ENCODE measurements at regions not wholly inside any gene's neighbourhood (a gene's known extent, or its start where the extent isn't known, plus 50 kb on each side); places are given as distances from the start of the nearest gene placed in this dataset.
"Not testable (repeated sequence)": the region's sequence is repeated elsewhere in the genome, so short reads cannot be mapped to it uniquely, and the experiment has no call there.

GRCh38 chr7:138355254-138355653 is 104.8 kb upstream of the TRIM24 start:
- no peaks in the 10 kb centered on the region for H3K4me1 Mint-ChIP-seq (ENCODE audit: unreplicated experiment)
- DNase-seq (ENCODE audit: extremely low spot score, unreplicated experiment) = no peak
- peaks cover 7% of the 10 kb centered on the region for H3K9me3 Mint-ChIP-seq (ENCODE audit: unreplicated experiment)
- no peaks in the 10 kb centered on the region for H3K36me3 Mint-ChIP-seq (ENCODE audit: unreplicated experiment)
- no peak for TF ChIP-seq CTCF (IDR thresholded peaks at IDR 0.05)
- no peak overlapping the region for H3K4me3 Mint-ChIP-seq (ENCODE audit: unreplicated experiment)
- no peaks in the 10 kb centered on the region for H3K27me3 Mint-ChIP-seq (ENCODE audit: unreplicated experiment)
- H3K27ac Mint-ChIP-seq (ENCODE audit: unreplicated experiment) = no peak overlapping the region

GRCh38 chr7:138358850-138359341 is 101.2 kb upstream of the TRIM24 start:
- no peaks in the 10 kb centered on the region for H3K9me3 Mint-ChIP-seq (ENCODE audit: unreplicated experiment)
- H3K27ac Mint-ChIP-seq (ENCODE audit: unreplicated experiment) = no peak overlapping the region
- H3K27me3 Mint-ChIP-seq (ENCODE audit: unreplicated experiment) = no peaks in the 10 kb centered on the region
- H3K4me3 Mint-ChIP-seq (ENCODE audit: unreplicated experiment) = no peak overlapping the region
- no peaks in the 10 kb centered on the region for H3K36me3 Mint-ChIP-seq (ENCODE audit: unreplicated experiment)
- H3K4me1 Mint-ChIP-seq (ENCODE audit: unreplicated experiment) = no peaks in the 10 kb centered on the region
- DNase-seq (ENCODE audit: extremely low spot score, unreplicated experiment) = no peak
- no peak for TF ChIP-seq CTCF (IDR thresholded peaks at IDR 0.05)

- TF ChIP-seq CTCF (IDR thresholded peaks at IDR 0.05) = no peak
- no peaks in the 10 kb centered on the region for H3K27me3 Mint-ChIP-seq (ENCODE audit: unreplicated experiment)
- no peaks in the 10 kb centered on the region for H3K4me1 Mint-ChIP-seq (ENCODE audit: unreplicated experiment)
- H3K27ac Mint-ChIP-seq (ENCODE audit: unreplicated experiment) = no peak overlapping the region
- H3K36me3 Mint-ChIP-seq (ENCODE audit: unreplicated experiment) = no peaks in the 10 kb centered on the region
- no peaks in the 10 kb centered on the region for H3K9me3 Mint-ChIP-seq (ENCODE audit: unreplicated experiment)
- no peak overlapping the region for H3K4me3 Mint-ChIP-seq (ENCODE audit: unreplicated experiment)
- DNase-seq (ENCODE audit: extremely low spot score, unreplicated experiment) = no peak
Measured at GRCh38 chr7:138359870-138360559, 100.0 kb upstream of the TRIM24 start.

GRCh38 chr7:138363721-138364120 is 96.3 kb upstream of the TRIM24 start:
- TF ChIP-seq CTCF (IDR thresholded peaks at IDR 0.05) = no peak
- no peak overlapping the region for H3K27ac Mint-ChIP-seq (ENCODE audit: unreplicated experiment)
- DNase-seq (ENCODE audit: extremely low spot score, unreplicated experiment) = no peak
- H3K36me3 Mint-ChIP-seq (ENCODE audit: unreplicated experiment) = no peaks in the 10 kb centered on the region
- H3K4me1 Mint-ChIP-seq (ENCODE audit: unreplicated experiment) = no peaks in the 10 kb centered on the region
- H3K9me3 Mint-ChIP-seq (ENCODE audit: unreplicated experiment) = no peaks in the 10 kb centered on the region
- no peaks in the 10 kb centered on the region for H3K27me3 Mint-ChIP-seq (ENCODE audit: unreplicated experiment)
- H3K4me3 Mint-ChIP-seq (ENCODE audit: unreplicated experiment) = no peak overlapping the region

GRCh38 chr7:138366137-138366536 is 93.9 kb upstream of the TRIM24 start:
- H3K27me3 Mint-ChIP-seq (ENCODE audit: unreplicated experiment); H3K36me3 Mint-ChIP-seq (ENCODE audit: unreplicated experiment); H3K9me3 Mint-ChIP-seq (ENCODE audit: unreplicated experiment); H3K4me3 Mint-ChIP-seq (ENCODE audit: unreplicated experiment); H3K27ac Mint-ChIP-seq (ENCODE audit: unreplicated experiment); DNase-seq (ENCODE audit: extremely low spot score, unreplicated experiment); H3K4me1 Mint-ChIP-seq (ENCODE audit: unreplicated experiment): not testable (repeated sequence)

GRCh38 chr7:138366676-138367075 is 93.4 kb upstream of the TRIM24 start:
- not testable (repeated sequence) for H3K4me1 Mint-ChIP-seq (ENCODE audit: unreplicated experiment); DNase-seq (ENCODE audit: extremely low spot score, unreplicated experiment); H3K27ac Mint-ChIP-seq (ENCODE audit: unreplicated experiment); H3K9me3 Mint-ChIP-seq (ENCODE audit: unreplicated experiment); H3K27me3 Mint-ChIP-seq (ENCODE audit: unreplicated experiment); H3K36me3 Mint-ChIP-seq (ENCODE audit: unreplicated experiment); H3K4me3 Mint-ChIP-seq (ENCODE audit: unreplicated experiment)
